HEK293T (cell line): ENCODE measurements at regions not wholly inside any gene's neighbourhood (a gene's known extent, or its start where the extent isn't known, plus 50 kb on each side); places are given as distances from the start of the nearest gene placed in this dataset.

Experiments used
- CTCF ChIA-PET: fragments of 350-600 bp; formaldehyde crosslinking; extraction: SDS; loops from one replicate; lab custom pipeline; 2021; ENCODE audit warnings: antibody characterized with exemption, inconsistent platforms; lab: Yijun Ruan, JAX
- POLR2A ChIA-PET: fragments of 350-600 bp; formaldehyde crosslinking; extraction: SDS; loops from one replicate; lab custom pipeline; 2020; ENCODE audit warnings: antibody characterized with exemption, inconsistent platforms; lab: Yijun Ruan, JAX
- DNase-seq: peaks from one replicate; pipeline ENCODE4 v3.0.0; 2012; ENCODE audit warnings: mixed read lengths; ENCODE audit errors: extremely low spot score
- ARNT ChIP-seq: fragments of 450-650 bp; IDR thresholded peaks from 2 replicates; pipeline ENCODE4 v1.6.1; 2017; ENCODE audit warnings: mild to moderate bottlenecking
- BHLHE40 ChIP-seq: fragments of 450-650 bp; IDR thresholded peaks from 2 replicates; pipeline ENCODE4 v1.6.1; 2016; ENCODE audit warnings: mild to moderate bottlenecking, moderate library complexity, borderline replicate concordance
- CTBP1 ChIP-seq: fragments of 450-650 bp; IDR thresholded peaks from 2 replicates; pipeline ENCODE4 v1.6.1; 2016; ENCODE audit warnings: borderline replicate concordance
- ELF4 ChIP-seq: fragments of 450-650 bp; IDR thresholded peaks from 2 replicates; pipeline ENCODE4 v1.6.1; 2017; ENCODE audit warnings: antibody characterized with exemption
- FOXA1 ChIP-seq: fragments of 450-650 bp; IDR thresholded peaks from 2 replicates; pipeline ENCODE4 v1.6.1; 2016; ENCODE audit warnings: mild to moderate bottlenecking
- FOXK2 ChIP-seq: fragments of 450-650 bp; IDR thresholded peaks from 2 replicates; pipeline ENCODE4 v1.6.1; 2016; ENCODE audit warnings: mild to moderate bottlenecking
- FOXM1 ChIP-seq: fragments of 450-650 bp; IDR thresholded peaks from 2 replicates; pipeline ENCODE4 v1.6.1; 2017; ENCODE audit warnings: mild to moderate bottlenecking, borderline replicate concordance
- HDGF ChIP-seq: fragments of 450-650 bp; IDR thresholded peaks from 2 replicates; pipeline ENCODE4 v1.6.1; 2017; ENCODE audit warnings: antibody characterized with exemption, borderline replicate concordance
- L3MBTL2 ChIP-seq: fragments of 450-650 bp; conservative IDR thresholded peaks from 2 replicates; pipeline ENCODE4 v1.6.1; 2016; ENCODE audit warnings: mild to moderate bottlenecking
- LEF1 ChIP-seq: fragments of 450-650 bp; IDR thresholded peaks from 2 replicates; pipeline ENCODE4 v1.6.1; 2017; ENCODE audit warnings: mild to moderate bottlenecking, borderline replicate concordance
- NFRKB ChIP-seq: fragments of 450-650 bp; IDR thresholded peaks from 2 replicates; pipeline ENCODE4 v1.6.1; 2016; ENCODE audit warnings: mild to moderate bottlenecking, moderate library complexity
- PKNOX1 ChIP-seq: fragments of 450-650 bp; IDR thresholded peaks from 2 replicates; pipeline ENCODE4 v1.6.1; 2016
- SP1 ChIP-seq: fragments of 450-650 bp; IDR thresholded peaks from 2 replicates; pipeline ENCODE4 v1.6.1; 2017
- SUZ12 ChIP-seq: fragments of 450-650 bp; IDR thresholded peaks from 2 replicates; pipeline ENCODE4 v1.6.1; 2016; ENCODE audit warnings: mild to moderate bottlenecking
- TARDBP ChIP-seq: fragments of 450-650 bp; IDR thresholded peaks from 2 replicates; pipeline ENCODE4 v1.6.1; 2016
- ZNF384 ChIP-seq: fragments of 450-650 bp; IDR thresholded peaks from 2 replicates; pipeline ENCODE4 v1.6.1; 2016

- ChIA-PET POLR2A (no interaction called here), CTCF (no interaction called here)
- TF ChIP-seq SUZ12 (no peak), FOXA1 (no peak), ELF4 (no peak), SP1 (no peak), HDGF (no peak), TARDBP (no peak)
- DNase-seq = no peak
Measured at GRCh38 chr2:158004126-158004764, 97.4 kb upstream of the UPP2 start.

- CTCF ChIA-PET = no interaction called here
- TF ChIP-seq ARNT (no peak), L3MBTL2 (no peak), FOXK2 (no peak), SP1 (no peak), LEF1 (no peak)
- no peak for DNase-seq
- POLR2A ChIA-PET = no interaction called here
Measured at GRCh38 chr2:158002079-158002478, 99.6 kb upstream of the UPP2 start.

GRCh38 chr2:157996799-157997198 is 104.9 kb upstream of the UPP2 start:
- CTCF ChIA-PET = interaction anchor here (1.1 kb wide), 1 partner anchor 28 kb away, joined by 3 read pairs; no protein-coding TSS in a partner anchor
- POLR2A ChIA-PET = no interaction called here
- TF ChIP-seq FOXK2 (no peak), L3MBTL2 (no peak), FOXA1 (no peak), CTBP1 (no peak), ARNT (no peak), NFRKB (no peak), BHLHE40 (no peak), FOXM1 (no peak), HDGF (no peak), PKNOX1 (no peak), TARDBP (no peak), ELF4 (no peak), SP1 (no peak)
- no peak for DNase-seq

- no peak for TF ChIP-seq NFRKB
- no peak for TF ChIP-seq ZNF384
- no peak for TF ChIP-seq TARDBP
- no peak for TF ChIP-seq BHLHE40
- no peak for TF ChIP-seq PKNOX1
- TF ChIP-seq FOXK2 = no peak
- no peak for TF ChIP-seq ELF4
- TF ChIP-seq FOXM1 = no peak
- no peak for TF ChIP-seq HDGF
- no peak for TF ChIP-seq FOXA1
- TF ChIP-seq L3MBTL2 = no peak
- no peak for TF ChIP-seq SP1
- no peak for TF ChIP-seq CTBP1
- no peak for TF ChIP-seq SUZ12
- TF ChIP-seq ARNT = no peak
- TF ChIP-seq LEF1 = no peak
- CTCF ChIA-PET = no interaction called here
- no peak for DNase-seq
- POLR2A ChIA-PET = no interaction called here
Measured at GRCh38 chr2:157995117-157995516, 106.6 kb upstream of the UPP2 start.

- POLR2A ChIA-PET = no interaction called here
- CTCF ChIA-PET = interaction anchor here (0.6 kb wide), 1 partner anchor 42 kb away, joined by 3 read pairs; no protein-coding TSS in a partner anchor
- TF ChIP-seq FOXA1 (no peak), ELF4 (no peak), ZNF384 (no peak), FOXM1 (no peak), ARNT (no peak), HDGF (no peak), L3MBTL2 (no peak), CTBP1 (no peak), SUZ12 (no peak), FOXK2 (no peak), LEF1 (no peak), TARDBP (no peak), BHLHE40 (no peak), SP1 (no peak)
- DNase-seq = no peak
Measured at GRCh38 chr2:157991932-157992331, 109.7 kb upstream of the UPP2 start.

GRCh38 chr2:157990173-157990572 is 111.5 kb upstream of the UPP2 start:
- TF ChIP-seq TARDBP (no peak), FOXM1 (no peak), ZNF384 (no peak), NFRKB (no peak), PKNOX1 (no peak), BHLHE40 (no peak), SUZ12 (no peak), ELF4 (no peak), L3MBTL2 (no peak), FOXA1 (no peak), LEF1 (no peak), ARNT (no peak)
- DNase-seq = no peak
- ChIA-PET CTCF (no interaction called here), POLR2A (no interaction called here)

GRCh38 chr2:157989227-157989626 is 112.4 kb upstream of the UPP2 start:
- ChIA-PET CTCF (no interaction called here), POLR2A (no interaction called here)
- no peak for DNase-seq
- TF ChIP-seq FOXK2 (no peak), NFRKB (no peak), TARDBP (no peak), CTBP1 (no peak), FOXA1 (no peak), PKNOX1 (no peak), SP1 (no peak), L3MBTL2 (no peak), LEF1 (no peak), SUZ12 (no peak), BHLHE40 (no peak), ARNT (no peak), FOXM1 (no peak), ZNF384 (no peak), ELF4 (no peak), HDGF (no peak)
